ENCODE measurements at regions not wholly inside any gene's neighbourhood (a gene's known extent, or its start where the extent isn't known, plus 50 kb on each side); places are given as distances from the start of the nearest gene placed in this dataset.

GRCh38 chr9:126144603-126145456, 181.8 kb upstream of the MVB12B start:
- no peak overlapping the region for H3K4me2 ChIP-seq (ENCODE audit: insufficient read depth, low read length)
- H3K36me3 ChIP-seq (ENCODE audit: insufficient read depth, low read length): no peaks in the 10 kb centered on the region
- H3K4me1 ChIP-seq (ENCODE audit: insufficient read depth, low read length): no peaks in the 10 kb centered on the region
- no peak overlapping the region for H3K4me3 ChIP-seq (ENCODE audit: insufficient read depth, low read length)
- H4K20me1 ChIP-seq (ENCODE audit: insufficient read depth, low read length): no peaks in the 10 kb centered on the region
- no peak overlapping the region for H3K27ac ChIP-seq (ENCODE audit: low read depth, low read length)
- H3K9me3 ChIP-seq (ENCODE audit: low read depth, low read length): no peaks in the 10 kb centered on the region
- peaks cover 39% of the 10 kb centered on the region for H3K27me3 ChIP-seq (ENCODE audit: insufficient read depth, low read length)
- TF ChIP-seq, protein P1, sequence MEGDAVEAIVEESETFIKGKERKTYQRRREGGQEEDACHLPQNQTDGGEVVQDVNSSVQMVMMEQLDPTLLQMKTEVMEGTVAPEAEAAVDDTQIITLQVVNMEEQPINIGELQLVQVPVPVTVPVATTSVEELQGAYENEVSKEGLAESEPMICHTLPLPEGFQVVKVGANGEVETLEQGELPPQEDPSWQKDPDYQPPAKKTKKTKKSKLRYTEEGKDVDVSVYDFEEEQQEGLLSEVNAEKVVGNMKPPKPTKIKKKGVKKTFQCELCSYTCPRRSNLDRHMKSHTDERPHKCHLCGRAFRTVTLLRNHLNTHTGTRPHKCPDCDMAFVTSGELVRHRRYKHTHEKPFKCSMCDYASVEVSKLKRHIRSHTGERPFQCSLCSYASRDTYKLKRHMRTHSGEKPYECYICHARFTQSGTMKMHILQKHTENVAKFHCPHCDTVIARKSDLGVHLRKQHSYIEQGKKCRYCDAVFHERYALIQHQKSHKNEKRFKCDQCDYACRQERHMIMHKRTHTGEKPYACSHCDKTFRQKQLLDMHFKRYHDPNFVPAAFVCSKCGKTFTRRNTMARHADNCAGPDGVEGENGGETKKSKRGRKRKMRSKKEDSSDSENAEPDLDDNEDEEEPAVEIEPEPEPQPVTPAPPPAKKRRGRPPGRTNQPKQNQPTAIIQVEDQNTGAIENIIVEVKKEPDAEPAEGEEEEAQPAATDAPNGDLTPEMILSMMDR (IDR thresholded peaks at IDR 0.05; ENCODE audit: extremely low read depth, low read depth, low read length): no peak
- H3K79me2 ChIP-seq (ENCODE audit: insufficient read depth, low read length): no peaks in the 10 kb centered on the region
- no peak for DNase-seq (ENCODE audit: insufficient read length, low spot score, missing footprints)
- H2AFZ ChIP-seq (ENCODE audit: low read length): no peak overlapping the region

DNA sequence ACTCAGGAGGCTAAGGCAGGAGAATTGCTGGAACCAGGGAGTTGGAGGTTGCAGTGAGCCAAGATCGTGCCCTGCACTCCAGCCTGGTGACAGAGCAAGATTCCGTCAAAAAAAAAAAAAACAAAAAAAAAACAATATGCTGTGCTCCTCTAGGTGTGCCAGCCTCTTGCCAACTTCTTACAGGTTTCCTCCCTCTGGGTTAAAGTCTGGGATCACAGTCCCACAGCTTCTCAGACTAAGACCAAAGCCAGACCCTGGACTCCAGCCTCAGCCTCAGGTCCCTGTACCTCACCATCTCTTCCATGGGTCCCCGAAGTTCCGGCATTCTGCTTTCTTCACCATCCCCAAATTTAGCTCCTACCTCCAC, 180.8 kb upstream of the MVB12B start:
- no peak for DNase-seq (ENCODE audit: insufficient read length, low spot score, missing footprints)
- H3K9me3 ChIP-seq (ENCODE audit: low read depth, low read length): peaks cover 2% of the 10 kb centered on the region
- no peaks in the 10 kb centered on the region for H4K20me1 ChIP-seq (ENCODE audit: insufficient read depth, low read length)
- H3K27me3 ChIP-seq (ENCODE audit: insufficient read depth, low read length): peaks cover 45% of the 10 kb centered on the region
- H2AFZ ChIP-seq (ENCODE audit: low read length): no peak overlapping the region
- H3K4me3 ChIP-seq (ENCODE audit: insufficient read depth, low read length): no peak overlapping the region
- H3K36me3 ChIP-seq (ENCODE audit: insufficient read depth, low read length): no peaks in the 10 kb centered on the region
- TF ChIP-seq, protein P1 (IDR thresholded peaks at IDR 0.05; ENCODE audit: extremely low read depth, low read depth, low read length): no peak
- H3K79me2 ChIP-seq (ENCODE audit: insufficient read depth, low read length): no peaks in the 10 kb centered on the region
- no peak overlapping the region for H3K27ac ChIP-seq (ENCODE audit: low read depth, low read length)
- H3K4me1 ChIP-seq (ENCODE audit: insufficient read depth, low read length): no peaks in the 10 kb centered on the region
- no peak overlapping the region for H3K4me2 ChIP-seq (ENCODE audit: insufficient read depth, low read length)

DNA sequence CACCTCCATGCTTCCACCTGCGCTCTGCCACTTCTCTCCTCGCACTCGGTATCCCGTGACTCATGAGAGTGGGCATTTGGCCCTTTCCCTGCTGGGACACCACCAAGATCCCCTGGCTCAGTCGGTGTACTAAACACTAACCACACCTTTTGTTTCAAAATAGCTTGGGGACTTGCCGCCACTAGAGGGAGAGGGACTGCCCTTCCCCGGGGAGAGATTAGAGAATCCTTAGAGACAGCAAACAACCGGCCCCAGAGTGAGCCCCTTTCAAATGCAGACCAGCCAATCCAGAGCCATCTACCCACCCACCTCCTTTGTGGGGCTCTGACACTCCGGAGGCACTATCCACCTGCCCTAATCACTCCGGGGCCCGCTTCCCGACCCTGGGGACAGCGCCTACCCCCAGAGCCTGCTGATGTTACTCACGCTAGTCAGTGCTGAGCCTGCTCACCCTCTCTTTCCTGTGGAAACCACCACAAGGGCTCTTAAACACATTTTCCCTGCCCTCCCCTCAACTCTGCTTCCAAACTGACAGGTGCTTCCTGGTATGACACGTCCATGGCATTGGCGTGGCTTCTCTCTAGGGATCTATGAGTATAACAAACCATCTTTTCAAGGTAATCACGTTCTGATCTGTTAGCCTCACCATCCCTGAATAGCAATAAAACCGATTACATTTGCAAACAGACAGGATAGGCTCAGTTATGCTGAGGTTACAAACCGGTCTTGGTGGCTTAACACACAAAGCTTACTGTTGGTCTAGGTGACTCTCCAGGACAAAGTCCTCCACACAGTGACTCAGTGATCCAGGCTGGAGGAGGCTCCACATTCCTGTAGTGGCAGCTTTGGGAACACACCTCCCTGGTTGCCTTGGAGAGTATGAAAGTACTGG, 180.1 kb upstream of the MVB12B start:
- Histone ChIP-seq H3K4me3 (ENCODE audit: insufficient read depth, low read length) (no peak overlapping the region), H3K4me1 (ENCODE audit: insufficient read depth, low read length) (no peaks in the 10 kb centered on the region), H3K36me3 (ENCODE audit: insufficient read depth, low read length) (no peaks in the 10 kb centered on the region), H4K20me1 (ENCODE audit: insufficient read depth, low read length) (no peaks in the 10 kb centered on the region), H3K79me2 (ENCODE audit: insufficient read depth, low read length) (no peaks in the 10 kb centered on the region), H3K9me3 (ENCODE audit: low read depth, low read length) (peaks cover 2% of the 10 kb centered on the region), H3K27ac (ENCODE audit: low read depth, low read length) (no peak overlapping the region), H3K27me3 (ENCODE audit: insufficient read depth, low read length) (peaks cover 45% of the 10 kb centered on the region), H3K4me2 (ENCODE audit: insufficient read depth, low read length) (no peak overlapping the region), H2AFZ (ENCODE audit: low read length) (no peak overlapping the region)
- DNase-seq (ENCODE audit: insufficient read length, low spot score, missing footprints): no peak
- TF ChIP-seq, protein P1 (IDR thresholded peaks at IDR 0.05; ENCODE audit: extremely low read depth, low read depth, low read length): peak; percentile 29

All from osteoblast (primary cell).